NB4 (cell line): ENCODE measurements at regions not wholly inside any gene's neighbourhood (a gene's known extent, or its start where the extent isn't known, plus 50 kb on each side); places are given as distances from the start of the nearest gene placed in this dataset.

Source experiments
- CTCF ChIP-seq: IDR thresholded peaks from one replicate; pipeline ENCODE4 v1.5.1; 2012; ENCODE audit warnings: low read depth, low read length
- MAX ChIP-seq: IDR thresholded peaks from 2 replicates; pipeline ENCODE4 v1.6.1; 2011; ENCODE audit warnings: low read depth, low read length
- MYC ChIP-seq: IDR thresholded peaks from 2 replicates; pipeline ENCODE4 v1.6.1; 2011; ENCODE audit warnings: low read depth, low read length
- POLR2A ChIP-seq: IDR thresholded peaks from 2 replicates; pipeline ENCODE4 v1.6.1; 2011; ENCODE audit warnings: mild to moderate bottlenecking; ENCODE audit not compliant: insufficient read length; ENCODE audit errors: extremely low read depth

- TF ChIP-seq POLR2A (no peak), CTCF (no peak), MYC (no peak), MAX (no peak)
Observed at GRCh38 chr16:79303206-79303605, 297.3 kb downstream of the MAF start.
